Endothelial cell of umbilical vein (primary cell): ENCODE measurements at regions not wholly inside any gene's neighbourhood (a gene's known extent, or its start where the extent isn't known, plus 50 kb on each side); places are given as distances from the start of the nearest gene placed in this dataset.
"Not testable (repeated sequence)": the region's sequence is repeated elsewhere in the genome, so short reads cannot be mapped to it uniquely, and the experiment has no call there.

ENCODE experiments used
- CTCF ChIP-seq, 2 donors: IDR thresholded peaks; 1 replicate in 1 of 2; 2 replicates in 1 of 2; pipeline ENCODE4 v1.5.1; 2011; ENCODE audit warnings: low read length in 2 of 2, mild to moderate bottlenecking in 2 of 2, moderate library complexity in 2 of 2, control low read depth in 1 of 2, inconsistent platforms in 1 of 2, low read depth in 1 of 2; ENCODE audit not compliant: insufficient read depth in 1 of 2; ENCODE audit errors: extremely low read depth in 1 of 2
- FOS ChIP-seq: IDR thresholded peaks from 2 replicates; pipeline ENCODE4 v1.6.1; 2011; ENCODE audit warnings: mild to moderate bottlenecking, low read length, moderate library complexity, borderline replicate concordance; ENCODE audit not compliant: insufficient read depth
- MYC ChIP-seq: IDR thresholded peaks from one replicate; pipeline ENCODE4 v1.6.1; 2011; ENCODE audit warnings: mild to moderate bottlenecking, low read depth, low read length
- POLR2A ChIP-seq: IDR thresholded peaks from 2 replicates; pipeline ENCODE4 v1.6.1; 2012; ENCODE audit warnings: low read depth, mild to moderate bottlenecking, control low read depth, low read length
- POLR2AphosphoS5 ChIP-seq: IDR thresholded peaks from 2 replicates; pipeline ENCODE4 v1.6.1; 2012; ENCODE audit warnings: low read depth, mild to moderate bottlenecking, control low read depth, low read length, moderate library complexity; ENCODE audit not compliant: insufficient read depth

GRCh38 chr18:14987377-14987776 is 239.4 kb downstream of the ANKRD30B start:
- TF ChIP-seq POLR2AphosphoS5; POLR2A; CTCF (IDR thresholded peaks at IDR 0.05; ENCODE audit: extremely low read depth in 1 of 2, insufficient read depth in 1 of 2, low read depth in 1 of 2, low read length in 2 of 2); MYC; FOS: not testable (repeated sequence)
